OCI-LY1 (cell line): ENCODE measurements at regions not wholly inside any gene's neighbourhood (a gene's known extent, or its start where the extent isn't known, plus 50 kb on each side); places are given as distances from the start of the nearest gene placed in this dataset.

Source experiments
- H2AFZ ChIP-seq: fragments of 200-600 bp; sonication (generic), shearing (Covaris generic); 2 replicates; pipeline ENCODE4 v1.6.0; 2014; ENCODE audit warnings: antibody characterized with exemption, mild to moderate bottlenecking, low read length
- H3F3A ChIP-seq: fragments of 200-600 bp; sonication (generic), shearing (Covaris generic); 2 replicates; pipeline ENCODE4 v1.6.0; 2014; ENCODE audit warnings: mild to moderate bottlenecking, antibody characterized with exemption, low read length, moderate library complexity; ENCODE audit not compliant: insufficient read depth
- H3K27ac ChIP-seq: fragments of 200-600 bp; sonication (generic); 2 replicates; pipeline ENCODE4 v1.5.1; 2014; ENCODE audit warnings: low read length, mixed run types, mild to moderate bottlenecking, low read depth; ENCODE audit not compliant: poor library complexity, severe bottlenecking
- H3K27me3 ChIP-seq: fragments of 200-600 bp; sonication (generic); 2 replicates; pipeline ENCODE4 v1.6.0; 2014; ENCODE audit warnings: antibody characterized with exemption, mild to moderate bottlenecking, low read length, moderate library complexity; ENCODE audit not compliant: insufficient read depth
- H3K36me3 ChIP-seq: fragments of 200-600 bp; sonication (generic); 2 replicates; pipeline ENCODE4 v1.6.1; 2014; ENCODE audit warnings: mild to moderate bottlenecking, antibody characterized with exemption, low read length, moderate library complexity, mixed read lengths; ENCODE audit not compliant: insufficient read depth
- H3K4me1 ChIP-seq: fragments of 200-600 bp; sonication (generic); 2 replicates; pipeline ENCODE4 v1.5.1; 2014; ENCODE audit warnings: mild to moderate bottlenecking, low read length, moderate library complexity; ENCODE audit not compliant: insufficient read depth, severe bottlenecking
- H3K4me2 ChIP-seq: fragments of 200-600 bp; sonication (generic), shearing (Covaris generic); 2 replicates; pipeline ENCODE4 v1.6.1; 2014; ENCODE audit warnings: low read length
- H3K4me3 ChIP-seq: fragments of 200-600 bp; sonication (generic); 2 replicates; pipeline ENCODE4 v1.5.1; 2014; ENCODE audit warnings: low read length, low read depth, mild to moderate bottlenecking, mixed read lengths; ENCODE audit not compliant: poor library complexity, severe bottlenecking
- H3K79me2 ChIP-seq: fragments of 200-600 bp; shearing (Covaris generic); 2 replicates; pipeline ENCODE4 v1.6.1; 2016; ENCODE audit warnings: mixed run types, low read length, mixed read lengths; ENCODE audit not compliant: insufficient read depth
- H3K9ac ChIP-seq: fragments of 200-600 bp; sonication (generic), shearing (Covaris generic); 2 replicates; pipeline ENCODE4 v1.6.1; 2014; ENCODE audit warnings: mild to moderate bottlenecking, low read length, mixed read lengths
- H3K9me2 ChIP-seq: fragments of 200-600 bp; sonication (generic), shearing (Covaris generic); 2 replicates; pipeline ENCODE4 v1.6.1; 2014; ENCODE audit warnings: low read depth, mild to moderate bottlenecking, low read length, mixed read lengths
- H3K9me3 ChIP-seq: fragments of 200-600 bp; shearing (Covaris generic); 2 replicates; pipeline ENCODE4 v1.6.1; 2014; ENCODE audit warnings: low read length, mixed read lengths
- H4K20me1 ChIP-seq: fragments of 200-600 bp; sonication (generic), shearing (Covaris generic); 2 replicates; pipeline ENCODE4 v1.6.0; 2016; ENCODE audit warnings: mild to moderate bottlenecking, low read length; ENCODE audit not compliant: insufficient read depth
- EZH2 ChIP-seq: fragments of 200-600 bp; sonication (generic), shearing (Covaris generic); IDR thresholded peaks from 2 replicates; pipeline ENCODE4 v1.8.0; 2017; ENCODE audit warnings: borderline replicate concordance, mixed run types, mild to moderate bottlenecking, antibody characterized with exemption, low read length, moderate library complexity, mixed read lengths
- TF ChIP-seq, protein P1 (sequence below): fragments of 200-600 bp; sonication (generic), shearing (Covaris generic); IDR thresholded peaks from 2 replicates; pipeline ENCODE4 v1.5.1; 2017; ENCODE audit warnings: mild to moderate bottlenecking, antibody characterized with exemption, low read length, moderate library complexity, mixed read lengths

DNA sequence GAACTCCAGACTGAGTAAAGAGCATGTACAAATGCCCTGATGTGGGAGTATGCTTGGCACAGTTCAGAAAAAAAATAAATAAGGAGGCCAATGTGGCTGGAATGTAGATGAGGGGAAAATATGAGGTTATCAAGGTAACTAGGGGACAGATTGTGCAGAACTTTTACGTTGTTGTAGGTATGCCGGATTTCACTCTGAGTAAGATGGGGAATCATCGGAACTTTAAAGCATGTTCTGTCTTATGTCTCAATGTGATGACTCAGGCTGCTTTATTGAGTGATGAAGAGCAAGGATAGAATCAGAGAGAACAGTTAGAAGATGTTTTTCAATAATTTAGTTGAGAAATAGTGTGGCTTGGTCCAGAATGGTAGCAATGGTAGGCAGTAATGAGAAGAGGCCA lies 130.4 kb downstream of the C11orf87 start:
- Histone ChIP-seq H3K9me3 (no peaks in the 10 kb centered on the region), H3K27ac (no peak overlapping the region), H3K4me2 (no peak overlapping the region), H3F3A (no peaks in the 10 kb centered on the region), H3K9me2 (no peaks in the 10 kb centered on the region), H2AFZ (no peak overlapping the region), H4K20me1 (no peaks in the 10 kb centered on the region), H3K9ac (no peak overlapping the region), H3K79me2 (no peaks in the 10 kb centered on the region), H3K4me1 (no peaks in the 10 kb centered on the region), H3K27me3 (no peaks in the 10 kb centered on the region), H3K4me3 (no peak overlapping the region), H3K36me3 (no peaks in the 10 kb centered on the region)
- no peak for TF ChIP-seq EZH2
- TF ChIP-seq, protein P1, sequence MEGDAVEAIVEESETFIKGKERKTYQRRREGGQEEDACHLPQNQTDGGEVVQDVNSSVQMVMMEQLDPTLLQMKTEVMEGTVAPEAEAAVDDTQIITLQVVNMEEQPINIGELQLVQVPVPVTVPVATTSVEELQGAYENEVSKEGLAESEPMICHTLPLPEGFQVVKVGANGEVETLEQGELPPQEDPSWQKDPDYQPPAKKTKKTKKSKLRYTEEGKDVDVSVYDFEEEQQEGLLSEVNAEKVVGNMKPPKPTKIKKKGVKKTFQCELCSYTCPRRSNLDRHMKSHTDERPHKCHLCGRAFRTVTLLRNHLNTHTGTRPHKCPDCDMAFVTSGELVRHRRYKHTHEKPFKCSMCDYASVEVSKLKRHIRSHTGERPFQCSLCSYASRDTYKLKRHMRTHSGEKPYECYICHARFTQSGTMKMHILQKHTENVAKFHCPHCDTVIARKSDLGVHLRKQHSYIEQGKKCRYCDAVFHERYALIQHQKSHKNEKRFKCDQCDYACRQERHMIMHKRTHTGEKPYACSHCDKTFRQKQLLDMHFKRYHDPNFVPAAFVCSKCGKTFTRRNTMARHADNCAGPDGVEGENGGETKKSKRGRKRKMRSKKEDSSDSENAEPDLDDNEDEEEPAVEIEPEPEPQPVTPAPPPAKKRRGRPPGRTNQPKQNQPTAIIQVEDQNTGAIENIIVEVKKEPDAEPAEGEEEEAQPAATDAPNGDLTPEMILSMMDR: no peak

DNA sequence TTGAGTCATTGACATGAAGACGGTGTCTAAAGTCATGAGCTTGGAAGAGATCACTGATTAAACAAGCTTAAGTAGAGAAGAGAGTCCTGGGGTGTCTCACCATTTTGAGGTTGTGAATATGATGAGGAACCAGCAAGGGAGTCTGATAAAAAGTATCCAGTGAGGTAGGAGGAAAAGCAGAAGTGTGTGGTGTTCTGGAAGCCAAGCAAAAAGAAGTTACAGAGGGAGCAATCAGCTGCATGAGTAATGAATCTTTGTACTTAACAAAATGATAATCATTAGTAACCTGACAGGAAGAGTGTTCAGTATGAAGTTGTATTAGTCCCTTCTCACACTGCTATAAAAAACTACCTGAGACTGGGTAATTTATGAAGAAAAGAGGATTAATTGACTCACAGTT lies 131.3 kb downstream of the C11orf87 start:
- Histone ChIP-seq H3K4me3 (no peak overlapping the region), H3K79me2 (no peaks in the 10 kb centered on the region), H3K9ac (no peak overlapping the region), H3K9me3 (no peaks in the 10 kb centered on the region), H3K4me2 (no peak overlapping the region), H2AFZ (no peak overlapping the region), H3K27ac (no peak overlapping the region), H3K27me3 (no peaks in the 10 kb centered on the region), H3K36me3 (no peaks in the 10 kb centered on the region), H3F3A (no peaks in the 10 kb centered on the region), H3K9me2 (no peaks in the 10 kb centered on the region), H3K4me1 (no peaks in the 10 kb centered on the region), H4K20me1 (no peaks in the 10 kb centered on the region)
- TF ChIP-seq EZH2: no peak

DNA sequence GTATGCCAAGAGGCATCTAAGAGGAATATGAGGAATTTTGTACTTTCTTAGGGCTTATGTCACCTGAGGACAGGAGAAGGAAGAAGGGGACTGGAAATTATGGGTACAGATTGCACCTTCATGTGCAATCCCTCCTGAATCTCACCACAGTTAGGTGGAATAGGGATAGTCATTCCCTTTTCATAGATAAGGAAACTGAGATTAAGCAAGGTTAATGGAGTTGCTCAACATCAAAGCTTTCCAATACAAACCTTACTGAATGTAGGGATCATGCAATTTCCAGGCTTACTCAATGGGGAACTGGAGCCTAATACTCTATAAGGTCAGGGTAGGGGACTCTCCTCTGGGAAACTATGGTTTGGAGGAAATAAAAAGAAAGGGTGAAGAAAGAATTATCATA lies 133.0 kb downstream of the C11orf87 start:
- Histone ChIP-seq H3K27me3 (no peaks in the 10 kb centered on the region), H3K9me2 (no peaks in the 10 kb centered on the region), H3K79me2 (no peaks in the 10 kb centered on the region), H3K4me3 (no peak overlapping the region), H3K9me3 (no peaks in the 10 kb centered on the region), H3K4me2 (no peak overlapping the region), H3K4me1 (no peaks in the 10 kb centered on the region), H3K27ac (no peak overlapping the region), H4K20me1 (no peaks in the 10 kb centered on the region), H3K36me3 (no peaks in the 10 kb centered on the region), H2AFZ (no peak overlapping the region), H3K9ac (no peak overlapping the region), H3F3A (no peaks in the 10 kb centered on the region)
- no peak for TF ChIP-seq EZH2
- TF ChIP-seq, protein P1: no peak

DNA sequence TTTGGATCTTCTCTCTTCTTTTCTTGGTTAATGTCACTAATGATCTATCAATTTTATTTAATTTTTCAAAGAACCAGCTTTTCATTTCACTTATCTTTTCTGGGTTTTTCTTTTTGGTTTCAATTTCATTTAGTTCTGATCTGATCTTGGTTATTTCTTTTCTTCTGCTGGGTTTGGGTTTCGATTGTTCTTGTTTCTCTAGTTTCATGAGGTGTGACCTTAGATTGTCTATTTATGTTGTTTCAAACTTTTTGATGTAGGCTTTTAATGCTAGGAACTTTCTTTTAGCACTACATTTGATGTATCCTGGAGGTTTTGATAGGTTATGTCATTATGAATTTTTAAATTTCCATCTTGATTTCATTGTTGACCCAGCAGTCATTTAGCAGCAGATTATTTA lies 142.3 kb downstream of the C11orf87 start:
- Histone ChIP-seq H3K4me3 (no peak overlapping the region), H3K9me3 (no peaks in the 10 kb centered on the region), H3K27me3 (no peaks in the 10 kb centered on the region), H4K20me1 (no peaks in the 10 kb centered on the region), H3F3A (no peaks in the 10 kb centered on the region), H3K27ac (no peak overlapping the region), H3K9ac (no peak overlapping the region), H3K79me2 (no peaks in the 10 kb centered on the region), H3K4me2 (no peak overlapping the region), H3K9me2 (no peaks in the 10 kb centered on the region), H2AFZ (no peak overlapping the region), H3K4me1 (no peaks in the 10 kb centered on the region), H3K36me3 (no peaks in the 10 kb centered on the region)
- TF ChIP-seq, protein P1: no peak
- TF ChIP-seq EZH2: no peak
